Adrenal gland (tissue), 9 donors: ENCODE measurements at regions not wholly inside any gene's neighbourhood (a gene's known extent, or its start where the extent isn't known, plus 50 kb on each side); places are given as distances from the start of the nearest gene placed in this dataset.

Source experiments
- DNase-seq, 7 donors: peaks; one replicate each; pipeline ENCODE4 v3.0.0-alpha.2; 2019 to 2020
- H3K27ac ChIP-seq, 5 donors: fragments of 200-600 bp; sonication (generic) in 4 of 5; 1 replicate in 3 of 5; 2 replicates in 2 of 5; pipeline versions ENCODE4 v1.5.1 to v1.8.0; 2016 to 2020; ENCODE audit warnings: mild to moderate bottlenecking in 1 of 5
- H3K27me3 ChIP-seq: fragments of 200-600 bp; 2 replicates; pipeline ENCODE4 v1.8.0; 2021
- H3K36me3 ChIP-seq, 2 donors: fragments of 200-600 bp; replicated peaks in 1 of 2; 1 replicate in 1 of 2; 2 replicates in 1 of 2; pipeline versions ENCODE4 v1.5.1 to v1.8.0; 2018 to 2022
- H3K4me1 ChIP-seq, 2 donors: fragments of 200-600 bp; replicated peaks in 1 of 2; 1 replicate in 1 of 2; 2 replicates in 1 of 2; pipeline versions ENCODE4 v1.5.1 to v1.8.0; 2018 to 2021
- H3K4me3 ChIP-seq, 4 donors: fragments of 200-600 bp; sonication (generic) in 3 of 4; one replicate each; pipeline ENCODE4 v1.5.1; 2016 to 2018
- H3K9me3 ChIP-seq, 3 donors: fragments of 200-600 bp; sonication (generic) in 1 of 3; replicated peaks in 1 of 3; 1 replicate in 2 of 3; 2 replicates in 1 of 3; pipeline versions ENCODE4 v1.5.1 to v1.8.0; 2016 to 2021
- CTCF ChIP-seq, 6 experiments: fragments of 450-650 bp in 4 of 6; fragments of 200-600 bp in 2 of 6; sonication (generic) in 1 of 6; IDR thresholded peaks; 1 replicate in 5 of 6; 2 replicates in 1 of 6; pipeline versions ENCODE4 v1.5.1 to v1.8.0; 2016 to 2021; ENCODE audit warnings: antibody characterized with exemption in 6 of 6, mild to moderate bottlenecking in 2 of 6, moderate library complexity in 1 of 6
- POLR2A ChIP-seq, 2 donors: fragments of 450-650 bp; IDR thresholded peaks; one replicate each; pipeline ENCODE4 v1.6.1; 2017; ENCODE audit warnings: antibody characterized with exemption in 2 of 2, mild to moderate bottlenecking in 2 of 2, moderate library complexity in 1 of 2
- WGBS, 4 donors: extraction: QIAGEN DNeasy Blood & Tissue Kit in 2 of 4; methylation state at CpG; one replicate each; pipeline versions ENCODE4 v1.1.5 to v1.1.7; 2013 to 2017; 5-methylcytosine and 5-hydroxymethylcytosine counted together
- intact Hi-C, 2 donors: fragments of 100-400 bp; cut with DNase I; formaldehyde crosslinking; loops; one replicate each; pipeline versions ENCODE4 v1.14.1 to v1.15.0; 2022 to 2023
- donor health status: healthy with polysubstance abuse.
- donor health status: Bipolar disorder and iron deficiency.
- donor health status: DM: yes; HTN: yes; CAD: no.
- donor health status: DM: no; HTN: no; CAD: no.
- donor health status: DM: no; HTN: no; CAD: no.

DNA sequence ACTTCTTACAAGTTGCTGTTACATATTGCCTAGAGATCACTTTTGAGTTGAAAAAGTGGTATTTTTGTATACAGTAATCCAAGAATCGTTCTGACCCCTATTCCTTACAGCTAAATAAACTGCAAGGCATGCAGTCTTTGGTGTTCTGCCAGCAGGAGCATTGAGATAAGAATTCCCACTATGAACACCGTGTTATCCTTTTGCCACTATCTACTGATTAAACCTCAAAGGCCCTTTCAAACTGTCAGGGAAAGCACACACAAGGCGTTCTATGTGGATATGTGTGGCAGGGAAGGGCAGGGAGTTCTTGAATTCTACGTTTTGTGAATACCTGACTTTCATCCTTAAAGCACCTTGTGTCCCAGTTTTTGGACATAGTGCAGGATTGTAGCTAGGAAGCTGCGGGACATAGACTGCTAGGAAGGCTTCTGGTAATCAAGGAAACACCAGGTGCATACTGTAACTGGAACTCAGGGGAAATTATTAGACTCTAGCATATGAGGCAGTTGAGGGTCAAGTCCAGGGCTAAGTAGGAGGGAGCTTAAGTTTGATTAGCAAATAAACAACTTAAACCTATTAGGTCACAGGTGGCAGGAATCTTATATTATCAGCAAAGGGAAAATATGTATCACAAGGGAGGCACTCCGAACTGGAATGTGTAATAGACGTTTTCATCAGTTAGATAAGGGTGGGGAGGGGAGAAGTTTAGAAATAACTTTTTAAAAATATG, 506.6 kb downstream of the RNF144B start:
- WGBS, 4 donors: 31 to 36% (median 32%) methylated on average over 7 of the region's 7 CpGs
- Histone ChIP-seq H3K4me3 (no peak overlapping the region), H3K9me3 (no peaks in the 10 kb centered on the region), H3K27me3 (no peaks in the 10 kb centered on the region), H3K27ac (no peak overlapping the region), H3K4me1 (no peaks in the 10 kb centered on the region), H3K36me3 (no peaks in the 10 kb centered on the region)
- TF ChIP-seq POLR2A (IDR thresholded peaks at IDR 0.05): no peak
- TF ChIP-seq CTCF (IDR thresholded peaks at IDR 0.05): no peak
- no peak for DNase-seq
- intact Hi-C loops: no loop called here

GRCh38 chr6:18897350-18897749, 510.2 kb downstream of the RNF144B start:
- no peak for DNase-seq
- Histone ChIP-seq H3K27ac (no peak overlapping the region), H3K4me3 (no peak overlapping the region), H3K4me1 (no peaks in the 10 kb centered on the region), H3K36me3 (no peaks in the 10 kb centered on the region), H3K27me3 (no peaks in the 10 kb centered on the region), H3K9me3 (no peaks in the 10 kb centered on the region)
- intact Hi-C loops: no loop called here
- TF ChIP-seq POLR2A (IDR thresholded peaks at IDR 0.05) (no peak), CTCF (IDR thresholded peaks at IDR 0.05) (no peak)

GRCh38 chr6:18904681-18905080, 517.5 kb downstream of the RNF144B start:
- H3K4me3 ChIP-seq: no peak overlapping the region
- H3K36me3 ChIP-seq: no peaks in the 10 kb centered on the region
- 78 to 83% (median 80%) methylated on average over 2 of the region's 2 CpGs for WGBS, 4 donors
- intact Hi-C loops: no loop called here
- no peaks in the 10 kb centered on the region for H3K4me1 ChIP-seq
- no peak for TF ChIP-seq POLR2A (IDR thresholded peaks at IDR 0.05)
- no peak for TF ChIP-seq CTCF (IDR thresholded peaks at IDR 0.05)
- no peaks in the 10 kb centered on the region for H3K9me3 ChIP-seq
- H3K27ac ChIP-seq: no peak overlapping the region
- no peak for DNase-seq
- H3K27me3 ChIP-seq: no peaks in the 10 kb centered on the region

GRCh38 chr6:18920701-18921100, 533.6 kb downstream of the RNF144B start:
- intact Hi-C loops: no loop called here
- Histone ChIP-seq H3K4me3 (no peak overlapping the region), H3K27me3 (no peaks in the 10 kb centered on the region), H3K9me3 (no peaks in the 10 kb centered on the region), H3K27ac (no peak overlapping the region), H3K36me3 (no peaks in the 10 kb centered on the region), H3K4me1 (no peaks in the 10 kb centered on the region)
- TF ChIP-seq POLR2A (IDR thresholded peaks at IDR 0.05) (no peak), CTCF (IDR thresholded peaks at IDR 0.05) (no peak)
- no peak for DNase-seq
- 68 to 81% (median 79%) methylated on average over 3 of the region's 3 CpGs for WGBS, 4 donors
